Epithelial cell of proximal tubule (primary cell): ENCODE measurements at regions not wholly inside any gene's neighbourhood (a gene's known extent, or its start where the extent isn't known, plus 50 kb on each side); places are given as distances from the start of the nearest gene placed in this dataset.
A peak's percentile ranks its signal among the peaks of the same experiment; 100 is the strongest.

Experiments used
- DNase-seq: peaks from one replicate; pipeline ENCODE4 v3.0.0-alpha.2; 2011; ENCODE audit warnings: low read depth
- H3K4me3 ChIP-seq: 2 replicates; pipeline ENCODE4 v1.5.1; 2011; ENCODE audit warnings: low read depth, mild to moderate bottlenecking, low read length
- CTCF ChIP-seq: conservative IDR thresholded peaks from 2 replicates; pipeline ENCODE4 v1.5.1; 2012; ENCODE audit warnings: low read depth, mild to moderate bottlenecking, low read length

DNA sequence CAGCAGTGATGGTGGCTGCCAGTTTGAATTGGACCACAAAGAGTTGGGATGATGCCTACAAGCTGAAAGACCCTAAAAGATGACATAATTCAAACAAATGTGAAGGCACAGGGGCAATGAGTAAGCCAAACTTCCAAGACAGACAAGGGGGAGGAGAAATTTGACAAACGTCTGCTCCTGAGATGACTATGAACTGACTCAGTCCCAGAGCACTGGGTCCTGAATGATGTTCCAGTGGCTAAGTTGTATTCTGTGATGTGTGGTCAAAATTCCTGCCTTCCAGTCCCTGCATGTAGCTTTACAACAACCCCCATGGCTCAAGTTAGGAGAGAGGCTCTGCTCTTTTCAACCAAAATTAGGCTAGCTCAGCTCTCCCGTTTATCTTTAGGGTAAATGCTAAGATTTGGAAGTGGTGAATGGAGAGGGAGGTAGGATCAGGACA is 86.1 kb upstream of the SIRPA start:
- no peak for TF ChIP-seq CTCF
- no peak overlapping the region for H3K4me3 ChIP-seq
- DNase-seq, result peak; percentile 60

GRCh38 chr20:1808101-1808500 is 87.1 kb upstream of the SIRPA start:
- no peak for DNase-seq
- TF ChIP-seq CTCF, result no peak
- H3K4me3 ChIP-seq, result no peak overlapping the region

- H3K4me3 ChIP-seq, result no peak overlapping the region
- no peak for DNase-seq
- no peak for TF ChIP-seq CTCF
These were observed 87.8 kb upstream of the SIRPA start for GRCh38 chr20:1807394-1807793.

- no peak overlapping the region for H3K4me3 ChIP-seq
- no peak for DNase-seq
- no peak for TF ChIP-seq CTCF
These were observed 88.8 kb upstream of the SIRPA start for GRCh38 chr20:1806456-1806855.

DNA sequence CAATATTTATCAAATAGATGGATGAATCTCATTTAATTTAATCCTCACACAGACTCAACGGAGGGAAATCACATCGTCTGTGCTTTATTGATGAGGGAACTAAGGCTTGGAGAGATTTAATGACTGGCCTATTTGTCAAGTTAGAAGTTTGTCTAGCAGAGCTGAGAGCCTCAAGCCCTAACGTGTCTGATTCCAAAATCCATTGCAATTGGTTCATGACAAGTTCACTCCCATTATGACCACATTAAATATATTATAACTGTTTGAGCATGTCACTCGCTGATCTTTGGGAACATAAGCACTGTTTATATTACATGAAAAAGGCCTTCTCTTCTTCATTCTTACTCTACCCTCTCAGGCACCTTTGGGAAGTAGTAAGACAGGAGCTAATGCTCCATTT is 89.4 kb upstream of the SIRPA start:
- TF ChIP-seq CTCF, result no peak
- no peak overlapping the region for H3K4me3 ChIP-seq
- no peak for DNase-seq

DNA sequence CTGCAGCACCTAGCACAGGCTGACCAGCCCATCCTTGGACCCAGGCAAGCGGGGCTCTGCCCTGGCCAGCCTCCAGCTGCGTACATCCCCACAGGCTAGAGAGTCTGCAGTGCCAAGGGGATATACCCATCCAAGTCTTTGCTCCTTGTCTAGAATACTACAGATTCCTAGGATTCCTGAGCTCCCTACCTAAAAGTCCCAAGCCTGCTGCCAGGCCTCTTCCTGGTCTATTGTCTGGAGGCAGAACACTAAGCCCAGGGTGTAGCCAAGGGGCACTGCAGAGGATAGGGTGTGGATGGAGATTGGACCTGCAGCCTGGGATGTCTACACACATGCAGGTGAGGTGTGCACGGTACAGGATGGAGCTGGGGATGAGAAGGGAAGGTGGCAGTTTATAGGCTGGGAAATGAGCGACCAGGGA is 90.0 kb upstream of the SIRPA start:
- no peak overlapping the region for H3K4me3 ChIP-seq
- no peak for TF ChIP-seq CTCF
- DNase-seq, result no peak

DNA sequence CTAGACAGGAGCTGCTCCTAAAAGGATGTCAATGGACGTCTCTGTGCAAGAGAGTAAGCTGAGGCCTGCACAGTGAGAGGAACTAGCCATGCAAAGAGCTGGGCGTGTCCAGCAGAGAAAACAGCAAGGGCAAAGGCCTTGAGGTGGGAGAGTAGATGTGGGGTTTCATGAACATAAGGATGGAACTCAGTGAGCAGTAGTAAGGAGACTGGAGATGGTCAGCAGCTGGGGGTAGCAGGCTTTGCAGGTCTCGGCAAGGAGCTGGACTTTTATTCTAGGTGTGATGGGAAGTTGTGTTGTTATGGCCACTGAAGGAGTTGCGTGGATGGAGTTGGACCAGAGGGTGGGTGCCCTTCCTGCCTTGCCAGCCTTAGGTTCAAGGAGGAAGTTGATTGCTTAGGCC is 90.7 kb upstream of the SIRPA start:
- no peak overlapping the region for H3K4me3 ChIP-seq
- DNase-seq, result no peak
- TF ChIP-seq CTCF, result no peak
